Neural cell (in vitro differentiated cells): ENCODE measurements at regions not wholly inside any gene's neighbourhood (a gene's known extent, or its start where the extent isn't known, plus 50 kb on each side); places are given as distances from the start of the nearest gene placed in this dataset.
A peak's percentile ranks its signal among the peaks of the same experiment; 100 is the strongest.

Experiments used
- H2AFZ ChIP-seq: fragments of 200-600, 300-800 bp; sonication (generic), shearing (Covaris generic); 2 replicates; pipeline ENCODE4 v1.6.0; 2014; ENCODE audit warnings: low read depth, mild to moderate bottlenecking, antibody characterized with exemption, low read length, moderate library complexity
- H3F3A ChIP-seq: fragments of 200-600 bp; shearing (Covaris generic); 2 replicates; pipeline ENCODE4 v1.6.1; 2016; ENCODE audit warnings: mild to moderate bottlenecking, moderate library complexity, mixed read lengths, antibody characterized with exemption, low read length; ENCODE audit not compliant: insufficient read depth, poor library complexity, severe bottlenecking
- H3K27ac ChIP-seq: fragments of 200-600, 300-800 bp; sonication (generic), shearing (Covaris generic); 2 replicates; pipeline ENCODE4 v1.5.1; 2014; ENCODE audit warnings: mild to moderate bottlenecking, low read length, moderate library complexity
- H3K27me3 ChIP-seq: fragments of 300-800, 200-600 bp; sonication (generic), shearing (Covaris generic); 2 replicates; pipeline ENCODE4 v1.6.0; 2014; ENCODE audit warnings: mild to moderate bottlenecking, low read depth, low read length, moderate library complexity; ENCODE audit not compliant: insufficient read depth
- H3K36me3 ChIP-seq: fragments of 300-800, 200-600 bp; sonication (generic), shearing (Covaris generic); 2 replicates; pipeline ENCODE4 v1.5.1; 2014; ENCODE audit warnings: mild to moderate bottlenecking, antibody characterized with exemption, low read length, moderate library complexity; ENCODE audit not compliant: insufficient read depth
- H3K4me2 ChIP-seq: fragments of 300-800, 200-600 bp; sonication (generic), shearing (Covaris generic); 2 replicates; pipeline ENCODE4 v1.6.0; 2014; ENCODE audit warnings: mild to moderate bottlenecking, low read length
- H3K4me3 ChIP-seq: fragments of 300-800, 200-600 bp; sonication (generic), shearing (Covaris generic); 2 replicates; pipeline ENCODE4 v1.5.1; 2014; ENCODE audit warnings: mild to moderate bottlenecking, low read length, moderate library complexity
- H3K79me2 ChIP-seq: fragments of 200-600 bp; shearing (Covaris generic); replicated peaks from 2 replicates; pipeline ENCODE4 v1.6.0; 2014; ENCODE audit warnings: mild to moderate bottlenecking, low read length, moderate library complexity; ENCODE audit not compliant: insufficient read depth
- H3K9ac ChIP-seq: fragments of 300-800, 200-600 bp; sonication (generic), shearing (Covaris generic); 2 replicates; pipeline ENCODE4 v1.6.1; 2016; ENCODE audit warnings: mild to moderate bottlenecking, low read length, mixed read lengths
- H3K9me2 ChIP-seq: fragments of 200-600 bp; shearing (Covaris generic); 2 replicates; pipeline ENCODE4 v1.6.1; 2016; ENCODE audit warnings: mild to moderate bottlenecking, low read length, mixed read lengths; ENCODE audit not compliant: insufficient read depth
- H3K9me3 ChIP-seq: fragments of 200-600, 300-800 bp; sonication (generic), shearing (Covaris generic); 2 replicates; pipeline ENCODE4 v1.6.1; 2016; ENCODE audit warnings: mild to moderate bottlenecking, mixed run types, low read length, moderate library complexity, mixed read lengths
- H4K20me1 ChIP-seq: fragments of 200-600 bp; shearing (Covaris generic); 2 replicates; pipeline ENCODE4 v1.6.1; 2016; ENCODE audit warnings: mild to moderate bottlenecking, mixed run types; ENCODE audit not compliant: insufficient read depth
- CTCF ChIP-seq: fragments of 450-650 bp; IDR thresholded peaks from 2 replicates; pipeline ENCODE4 v1.5.1; 2014; ENCODE audit warnings: antibody characterized with exemption, mild to moderate bottlenecking, moderate library complexity; ENCODE audit not compliant: poor library complexity, severe bottlenecking
- EP300 ChIP-seq: fragments of 450-650 bp; conservative IDR thresholded peaks from 2 replicates; pipeline ENCODE4 v1.6.1; 2014; ENCODE audit warnings: antibody characterized with exemption, mild to moderate bottlenecking, moderate library complexity; ENCODE audit not compliant: poor library complexity, severe bottlenecking
- EZH2 ChIP-seq: fragments of 200-600, 300-800 bp; shearing (Covaris generic), sonication (generic); IDR thresholded peaks from 2 replicates; pipeline ENCODE4 v1.6.1; 2014; ENCODE audit warnings: antibody characterized with exemption, low read length, borderline replicate concordance, mild to moderate bottlenecking; ENCODE audit not compliant: insufficient read depth, poor library complexity, severe bottlenecking
- MXI1 ChIP-seq: fragments of 450-650 bp; conservative IDR thresholded peaks from 2 replicates; pipeline ENCODE4 v1.6.1; 2014; ENCODE audit warnings: antibody characterized with exemption, mild to moderate bottlenecking; ENCODE audit not compliant: poor library complexity, severe bottlenecking
- POLR2AphosphoS5 ChIP-seq: IDR thresholded peaks from 2 replicates; pipeline ENCODE4 v1.6.1; 2012
- RAD21 ChIP-seq: fragments of 450-650 bp; conservative IDR thresholded peaks from 2 replicates; pipeline ENCODE4 v1.6.1; 2014; ENCODE audit warnings: antibody characterized with exemption, mild to moderate bottlenecking, moderate library complexity
- REST ChIP-seq: IDR thresholded peaks from 2 replicates; pipeline ENCODE4 v1.6.1; 2012; ENCODE audit warnings: borderline replicate concordance
- SMC3 ChIP-seq: fragments of 450-650 bp; conservative IDR thresholded peaks from 2 replicates; pipeline ENCODE4 v1.6.1; 2014; ENCODE audit warnings: antibody characterized with exemption, mild to moderate bottlenecking, moderate library complexity; ENCODE audit not compliant: poor library complexity
- TAF1 ChIP-seq: IDR thresholded peaks from 2 replicates; pipeline ENCODE4 v1.6.1; 2012; ENCODE audit warnings: low read depth

- no peaks in the 10 kb centered on the region for H3F3A ChIP-seq
- no peak overlapping the region for H3K4me3 ChIP-seq
- no peak overlapping the region for H3K27ac ChIP-seq
- H2AFZ ChIP-seq = no peak overlapping the region
- H4K20me1 ChIP-seq = no peaks in the 10 kb centered on the region
- H3K79me2 ChIP-seq = no peaks in the 10 kb centered on the region
- TF ChIP-seq EP300 (no peak), EZH2 (no peak)
- H3K9me3 ChIP-seq = no peaks in the 10 kb centered on the region
- no peak overlapping the region for H3K9ac ChIP-seq
- H3K36me3 ChIP-seq = no peaks in the 10 kb centered on the region
- no peaks in the 10 kb centered on the region for H3K9me2 ChIP-seq
- no peaks in the 10 kb centered on the region for H3K27me3 ChIP-seq
- no peak overlapping the region for H3K4me2 ChIP-seq
These were observed 843.1 kb downstream of the SOCS6 start for GRCh38 chr18:71131918-71132317.

GRCh38 chr18:71130351-71130750 is 841.5 kb downstream of the SOCS6 start:
- H4K20me1 ChIP-seq = no peaks in the 10 kb centered on the region
- TF ChIP-seq EZH2 (no peak), MXI1 (no peak), CTCF (no peak), EP300 (no peak), TAF1 (no peak), REST (no peak), POLR2AphosphoS5 (no peak), RAD21 (no peak), SMC3 (no peak)
- no peak overlapping the region for H3K4me2 ChIP-seq
- H3K4me3 ChIP-seq = no peak overlapping the region
- no peaks in the 10 kb centered on the region for H3K9me3 ChIP-seq
- H3K27me3 ChIP-seq = no peaks in the 10 kb centered on the region
- no peaks in the 10 kb centered on the region for H3F3A ChIP-seq
- H3K9ac ChIP-seq = no peak overlapping the region
- H3K36me3 ChIP-seq = no peaks in the 10 kb centered on the region
- no peaks in the 10 kb centered on the region for H3K79me2 ChIP-seq
- H3K27ac ChIP-seq = no peak overlapping the region
- H3K9me2 ChIP-seq = no peaks in the 10 kb centered on the region
- H2AFZ ChIP-seq = no peak overlapping the region

GRCh38 chr18:71125581-71125980 is 836.7 kb downstream of the SOCS6 start:
- Histone ChIP-seq H3K9me3 (no peaks in the 10 kb centered on the region), H3F3A (no peaks in the 10 kb centered on the region), H3K36me3 (no peaks in the 10 kb centered on the region), H3K27me3 (no peaks in the 10 kb centered on the region), H3K9me2 (no peaks in the 10 kb centered on the region), H4K20me1 (no peaks in the 10 kb centered on the region), H3K27ac (no peak overlapping the region), H3K4me3 (no peak overlapping the region), H2AFZ (no peak overlapping the region), H3K79me2 (no peaks in the 10 kb centered on the region), H3K4me2 (no peak overlapping the region), H3K9ac (no peak overlapping the region)
- TF ChIP-seq SMC3 = no peak
- peak; percentile 38 for TF ChIP-seq EP300
